ENCODE measurements at regions not wholly inside any gene's neighbourhood (a gene's known extent, or its start where the extent isn't known, plus 50 kb on each side); places are given as distances from the start of the nearest gene placed in this dataset.

GRCh38 chr21:35231090-35231489 lies 182.0 kb upstream of the RUNX1 start:
- no peak for DNase-seq

GRCh38 chr21:35229290-35229689 lies 180.2 kb upstream of the RUNX1 start:
- DNase-seq: no peak

- no peak for DNase-seq
Observed at GRCh38 chr21:35227786-35228185, 178.7 kb upstream of the RUNX1 start.

GRCh38 chr21:35226968-35227744 lies 178.1 kb upstream of the RUNX1 start:
- no peak for DNase-seq

- no peak for DNase-seq
Observed at GRCh38 chr21:35226328-35226727, 177.2 kb upstream of the RUNX1 start.

- no peak for DNase-seq
Observed at GRCh38 chr21:35225573-35225972, 176.5 kb upstream of the RUNX1 start.

- no peak for DNase-seq
Observed at GRCh38 chr21:35223480-35224156, 174.5 kb upstream of the RUNX1 start.

- DNase-seq: no peak
Observed at GRCh38 chr21:35222541-35222941, 173.4 kb upstream of the RUNX1 start.

GRCh38 chr21:35222021-35222420 lies 172.9 kb upstream of the RUNX1 start:
- DNase-seq: no peak

GRCh38 chr21:35220301-35220700 lies 171.2 kb upstream of the RUNX1 start:
- no peak for DNase-seq

GRCh38 chr21:35219719-35220118 lies 170.6 kb upstream of the RUNX1 start:
- DNase-seq: no peak

GRCh38 chr21:35219291-35219690 lies 170.2 kb upstream of the RUNX1 start:
- DNase-seq: no peak

- DNase-seq: no peak
Observed at GRCh38 chr21:35217504-35218060, 168.5 kb upstream of the RUNX1 start.

- no peak for DNase-seq
Observed at GRCh38 chr21:35216996-35217395, 167.9 kb upstream of the RUNX1 start.

GRCh38 chr21:35215870-35216269 lies 166.8 kb upstream of the RUNX1 start:
- DNase-seq: no peak

GRCh38 chr21:35212393-35213127 lies 163.5 kb upstream of the RUNX1 start:
- no peak for DNase-seq

GRCh38 chr21:35211782-35212181 lies 162.7 kb upstream of the RUNX1 start:
- DNase-seq: no peak

- no peak for DNase-seq
Observed at GRCh38 chr21:35210093-35210492, 161.0 kb upstream of the RUNX1 start.

- DNase-seq: no peak
Observed at GRCh38 chr21:35208810-35209517, 159.9 kb upstream of the RUNX1 start.

- no peak for DNase-seq
Observed at GRCh38 chr21:35208104-35208503, 159.0 kb upstream of the RUNX1 start.

GRCh38 chr21:35207322-35207721 lies 158.2 kb upstream of the RUNX1 start:
- DNase-seq: no peak

- no peak for DNase-seq
Observed at GRCh38 chr21:35206141-35207125, 157.3 kb upstream of the RUNX1 start.
